ENCODE measurements at regions not wholly inside any gene's neighbourhood (a gene's known extent, or its start where the extent isn't known, plus 50 kb on each side); places are given as distances from the start of the nearest gene placed in this dataset.

DNA sequence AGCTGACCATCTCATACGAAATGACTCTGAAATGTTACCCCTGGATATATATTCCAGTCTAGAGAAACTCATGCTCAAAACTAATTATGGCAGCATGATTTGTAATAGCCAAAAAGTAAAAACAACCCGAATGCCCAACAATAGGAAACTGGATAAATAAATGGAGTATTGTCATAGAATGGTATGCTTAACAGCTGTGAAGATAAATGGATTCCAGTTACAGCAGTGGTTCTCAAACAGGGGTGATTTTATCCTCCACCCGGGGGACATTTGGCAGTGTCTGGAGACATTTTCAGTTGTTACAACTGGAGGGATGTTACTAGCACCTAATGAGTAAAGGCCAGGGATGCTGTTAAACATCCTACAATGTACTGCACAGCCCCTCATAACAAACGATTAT is 52.3 kb upstream of the PIAS1 start:
- TF ChIP-seq ZNF394 (tag by site-specific recombination; IDR thresholded peaks at IDR 0.05; ENCODE audit: borderline replicate concordance), result no peak
- TF ChIP-seq TRIM28 (IDR thresholded peaks at IDR 0.05; ENCODE audit: borderline replicate concordance, low read length), result no peak
- TF ChIP-seq SP2 (tag by site-specific recombination; IDR thresholded peaks at IDR 0.05), result no peak
- TF ChIP-seq ZFP69B (tag by site-specific recombination; IDR thresholded peaks at IDR 0.05), result no peak
- no peak overlapping the region for H3K4me3 ChIP-seq (ENCODE audit: low read depth, low read length)
- ChIA-PET CTCF (interaction anchor here (1.2 kb wide), 1 partner anchor 10 kb away, joined by 3 read pairs; no protein-coding TSS in a partner anchor), POLR2A (no interaction called here)
- H3K9me3 ChIP-seq (ENCODE audit: control insufficient read depth, insufficient read depth, low read depth, low read length), result no peaks in the 10 kb centered on the region
- no peak overlapping the region for H3K27ac ChIP-seq (ENCODE audit: extremely low read depth, low read depth, low read length)
- H3K36me3 ChIP-seq (ENCODE audit: control insufficient read depth in 2 of 2, insufficient read depth in 1 of 2, low read length in 2 of 2), result no peaks in the 10 kb centered on the region
- H3K4me1 ChIP-seq (ENCODE audit: control insufficient read depth, insufficient read depth, low read length), result peaks cover 12% of the 10 kb centered on the region

GRCh38 chr15:68003297-68003696 is 50.8 kb upstream of the PIAS1 start:
- H3K4me1 ChIP-seq (ENCODE audit: control insufficient read depth, insufficient read depth, low read length), result peaks cover 11% of the 10 kb centered on the region
- H3K27ac ChIP-seq (ENCODE audit: extremely low read depth, low read depth, low read length), result no peak overlapping the region
- ChIA-PET POLR2A (no interaction called here), CTCF (interaction anchor here (1.0 kb wide), 1 partner anchor 15 kb away, joined by 3 read pairs; no protein-coding TSS in a partner anchor)
- H3K36me3 ChIP-seq (ENCODE audit: control insufficient read depth in 2 of 2, insufficient read depth in 1 of 2, low read length in 2 of 2), result no peaks in the 10 kb centered on the region
- no peaks in the 10 kb centered on the region for H3K9me3 ChIP-seq (ENCODE audit: control insufficient read depth, insufficient read depth, low read depth, low read length)
- H3K4me3 ChIP-seq (ENCODE audit: low read depth, low read length), result no peak overlapping the region
- TF ChIP-seq ZNF26 (tag by site-specific recombination; IDR thresholded peaks at IDR 0.05) (no peak), ZBTB8A (tag by site-specific recombination; IDR thresholded peaks at IDR 0.05) (no peak), PRDM6 (tag by site-specific recombination; IDR thresholded peaks at IDR 0.05) (no peak), ZNF501 (tag by site-specific recombination; IDR thresholded peaks at IDR 0.05) (no peak), GFI1B (tag by site-specific recombination; IDR thresholded peaks at IDR 0.05) (no peak)

Data from HEK293 (cell line).